GM12878 (cell line): ENCODE measurements at regions not wholly inside any gene's neighbourhood (a gene's known extent, or its start where the extent isn't known, plus 50 kb on each side); places are given as distances from the start of the nearest gene placed in this dataset.

Experiments used
- ATAC-seq: fragments of 200-7000 bp; cut with Tn5 transposase; 3 replicates; pipeline ENCODE4 v1.9.1; 2020; ENCODE audit warnings: mild to moderate bottlenecking, moderate library complexity
- BruUV-seq: library from RNA; stranded (reverse); fragments of 400-500 nt; replicated peaks from 2 replicates; lab custom pipeline; 2021; lab: Mats Ljungman, UMichigan
- CTCF ChIA-PET: fragments of 300-600 bp; sonication (Branson Sonifier 250); formaldehyde crosslinking; extraction: SDS; loops from one replicate; lab custom pipeline; 2021; ENCODE audit warnings: inconsistent platforms; lab: Yijun Ruan, JAX
- POLR2A ChIA-PET: fragments of 350-600 bp; formaldehyde crosslinking; extraction: SDS; loops from one replicate; lab custom pipeline; 2021; ENCODE audit warnings: inconsistent platforms; lab: Charles Lee
- RAD21 ChIA-PET: fragments of 300-600 bp; sonication (Branson Sonifier 250); formaldehyde crosslinking; loops from one replicate; lab custom pipeline; 2023; ENCODE audit warnings: antibody characterized with exemption; ENCODE audit not compliant: unreplicated experiment; lab: Charles Lee
- SMC1A ChIA-PET: fragments of 300-600 bp; sonication (Branson Sonifier 250); formaldehyde crosslinking; loops from one replicate; lab custom pipeline; 2023; ENCODE audit not compliant: unreplicated experiment, uncharacterized antibody; lab: Charles Lee
- DNase-seq: peaks from one replicate; pipeline ENCODE4 v3.0.0-alpha.2; 2011; ENCODE audit warnings: low read depth, low spot score
- FAIRE-seq: peaks from 3 replicates; lab custom pipeline; 2011; peaks lifted over from hg19 to GRCh38; lab: Jason Lieb, UNC
- H2AFZ ChIP-seq: 2 replicates; pipeline ENCODE4 v1.6.0; 2011; ENCODE audit warnings: low read depth, low read length, control low read depth; ENCODE audit not compliant: control insufficient read depth
- H3K27ac ChIP-seq: 2 replicates; pipeline ENCODE4 v1.5.1; 2011; ENCODE audit warnings: control low read depth; ENCODE audit not compliant: control insufficient read depth, insufficient read depth
- H3K27me3 ChIP-seq, 2 experiments: replicated peaks in 1 of 2; 2 replicates each; pipeline versions ENCODE4 v1.6.0 to v1.6.1; 2011; ENCODE audit warnings: low read length in 1 of 2; ENCODE audit not compliant: control insufficient read depth in 2 of 2, insufficient read depth in 2 of 2
- H3K36me3 ChIP-seq, 2 experiments: 2 replicates each; pipeline ENCODE4 v1.5.1; 2011; ENCODE audit warnings: low read length in 1 of 2; ENCODE audit not compliant: control insufficient read depth in 2 of 2, insufficient read depth in 2 of 2
- H3K4me1 ChIP-seq: 2 replicates; pipeline ENCODE4 v1.6.1; 2011; ENCODE audit warnings: mild to moderate bottlenecking, low read length, moderate library complexity, mixed read lengths; ENCODE audit not compliant: control insufficient read depth, insufficient read depth
- H3K4me2 ChIP-seq: 2 replicates; pipeline ENCODE4 v1.6.0; 2011; ENCODE audit warnings: control low read depth; ENCODE audit not compliant: control insufficient read depth, insufficient read depth
- H3K4me3 ChIP-seq: fragments of 200-600 bp; sonication (generic); 2 replicates; pipeline ENCODE4 v1.5.1; 2016
- H3K79me2 ChIP-seq: 2 replicates; pipeline ENCODE4 v1.6.0; 2011; ENCODE audit warnings: low read length; ENCODE audit not compliant: control insufficient read depth, insufficient read depth
- H3K9ac ChIP-seq: 2 replicates; pipeline ENCODE4 v1.8.0; 2011; ENCODE audit warnings: low read length, control low read depth, mixed read lengths; ENCODE audit not compliant: control insufficient read depth, insufficient read depth
- H3K9me3 ChIP-seq: replicated peaks from 3 replicates; pipeline ENCODE4 v1.5.1; 2011; ENCODE audit warnings: mild to moderate bottlenecking, low read length; ENCODE audit not compliant: control insufficient read depth, insufficient read depth
- H4K20me1 ChIP-seq: 2 replicates; pipeline ENCODE4 v1.6.0; 2011; ENCODE audit not compliant: control insufficient read depth, insufficient read depth
- IKZF2 ChIP-seq, 2 experiments: fragments of 450-650 bp; IDR thresholded peaks; 2 replicates each; pipeline ENCODE4 v1.6.1; 2017; ENCODE audit warnings: mild to moderate bottlenecking in 2 of 2, moderate library complexity in 2 of 2
- MEF2B ChIP-seq: fragments of 450-650 bp; IDR thresholded peaks from 2 replicates; pipeline ENCODE4 v1.6.1; 2018; ENCODE audit warnings: mild to moderate bottlenecking, moderate library complexity; ENCODE audit not compliant: partially characterized antibody, poor library complexity, severe bottlenecking
- PML ChIP-seq: IDR thresholded peaks from 2 replicates; pipeline ENCODE4 v1.6.1; 2012; ENCODE audit warnings: low read length, inconsistent platforms
- SPI1 ChIP-seq: IDR thresholded peaks from 2 replicates; pipeline ENCODE4 v1.6.1; 2011; ENCODE audit warnings: low read depth, mild to moderate bottlenecking, low read length, moderate library complexity, borderline replicate concordance; ENCODE audit not compliant: insufficient read depth
- WGBS: methylation state at CpG from one replicate; pipeline ENCODE4 v1.1.6; 2016; ENCODE audit warnings: low lambda C conversion rate; ENCODE audit not compliant: insufficient replicate concordance, insufficient coverage; ENCODE audit errors: missing lambda C conversion rate; 5-methylcytosine and 5-hydroxymethylcytosine counted together
- in situ Hi-C: fragments of 300-500 bp; cut with MboI; formaldehyde crosslinking; loops from 9 replicates; pipeline ENCODE4 v1.14.3; 2018; ENCODE audit warnings: mixed read lengths
- intact Hi-C: fragments of 100-400 bp; cut with micrococcal nuclease; formaldehyde crosslinking; loops from one replicate; pipeline ENCODE4 v1.14.2; 2022; ENCODE audit not compliant: unreplicated experiment

- no peak for TF ChIP-seq IKZF2 (IDR thresholded peaks at IDR 0.05)
- peak; percentile 48; the same call in 1 of the 2 replicates for TF ChIP-seq SPI1
- no peaks in the 10 kb centered on the region for H3K27me3 ChIP-seq
- ATAC-seq (peak; percentile 90), FAIRE-seq (no peak), DNase-seq (no peak)
- H3K79me2 ChIP-seq: no peaks in the 10 kb centered on the region
- intact Hi-C loops (no loop called here), in situ Hi-C loops (no loop called here)
- no peak overlapping the region for H2AFZ ChIP-seq
- no peaks in the 10 kb centered on the region for H3K4me1 ChIP-seq
- H3K9me3 ChIP-seq: no peaks in the 10 kb centered on the region; the same call in 2 of the 3 replicates
- SMC1A ChIA-PET: no interaction called here
- RAD21 ChIA-PET: no interaction called here
- BruUV-seq: no TSS peak
- no peak overlapping the region for H3K4me2 ChIP-seq
- H3K27ac ChIP-seq: no peak overlapping the region
- CTCF ChIA-PET: interaction anchor here (0.7 kb wide), 1 partner anchor 112 kb away, joined by 3 read pairs; no protein-coding TSS in a partner anchor
- no peaks in the 10 kb centered on the region for H4K20me1 ChIP-seq
- 0% methylated on average over 1 of the region's 1 CpG for WGBS
- H3K36me3 ChIP-seq: no peaks in the 10 kb centered on the region
- H3K9ac ChIP-seq: no peak overlapping the region
- H3K4me3 ChIP-seq: no peak overlapping the region
- POLR2A ChIA-PET: no interaction called here
These were observed 348.3 kb downstream of the CGGBP1 start for GRCh38 chr3:87710511-87710910.

GRCh38 chr3:87710028-87710427, 348.8 kb downstream of the CGGBP1 start:
- ChIA-PET RAD21 (no interaction called here), CTCF (interaction anchor here (0.7 kb wide), 1 partner anchor 111 kb away, joined by 3 read pairs; no protein-coding TSS in a partner anchor), SMC1A (no interaction called here), POLR2A (no interaction called here)
- H3K36me3 ChIP-seq: no peaks in the 10 kb centered on the region
- no peak for FAIRE-seq
- H2AFZ ChIP-seq: no peak overlapping the region
- no peak overlapping the region for H3K4me2 ChIP-seq
- DNase-seq: no peak
- no peak overlapping the region for H3K27ac ChIP-seq
- TF ChIP-seq PML: no peak
- peak; percentile 53 for TF ChIP-seq MEF2B
- no peaks in the 10 kb centered on the region for H4K20me1 ChIP-seq
- peak; percentile 76 for ATAC-seq
- H3K9me3 ChIP-seq: no peaks in the 10 kb centered on the region; the same call in 2 of the 3 replicates
- H3K4me3 ChIP-seq: no peak overlapping the region
- no peaks in the 10 kb centered on the region for H3K4me1 ChIP-seq
- intact Hi-C loops: no loop called here
- no peak overlapping the region for H3K9ac ChIP-seq
- H3K27me3 ChIP-seq: no peaks in the 10 kb centered on the region
- BruUV-seq: no TSS peak
- H3K79me2 ChIP-seq: no peaks in the 10 kb centered on the region
- in situ Hi-C loops: no loop called here
